OCI-LY7 (cell line): ENCODE measurements at regions not wholly inside any gene's neighbourhood (a gene's known extent, or its start where the extent isn't known, plus 50 kb on each side); places are given as distances from the start of the nearest gene placed in this dataset.

Experiments used
- BruUV-seq: library from RNA; stranded (reverse); fragments of 400-500 nt; replicated peaks from 2 replicates; lab custom pipeline; 2021; lab: Mats Ljungman, UMichigan
- CTCF ChIA-PET: fragments of 300-600 bp; sonication (Branson Sonifier 250); formaldehyde crosslinking; loops from one replicate; lab custom pipeline; 2022; ENCODE audit warnings: antibody characterized with exemption; ENCODE audit not compliant: unreplicated experiment; lab: Charles Lee
- POLR2A ChIA-PET: fragments of 300-600 bp; sonication (Branson Sonifier 250); formaldehyde crosslinking; loops from one replicate; lab custom pipeline; 2022; ENCODE audit warnings: antibody characterized with exemption; lab: Charles Lee
- DNase-seq: peaks from one replicate; pipeline ENCODE4 v3.0.0-alpha.2; 2015; ENCODE audit warnings: low spot score
- H2AFZ ChIP-seq: fragments of 200-600 bp; sonication (generic), shearing (Covaris generic); 2 replicates; pipeline ENCODE4 v1.6.1; 2014; ENCODE audit warnings: mild to moderate bottlenecking, antibody characterized with exemption, low read length, moderate library complexity
- H3K27ac ChIP-seq: fragments of 200-600 bp; sonication (generic); 2 replicates; pipeline ENCODE4 v1.5.1; 2014; ENCODE audit warnings: mixed run types, low read depth, mild to moderate bottlenecking, moderate library complexity, low read length, inconsistent platforms; ENCODE audit not compliant: poor library complexity, severe bottlenecking
- H3K36me3 ChIP-seq: fragments of 200-600 bp; sonication (generic); 2 replicates; pipeline ENCODE4 v1.6.1; 2014; ENCODE audit warnings: mild to moderate bottlenecking, antibody characterized with exemption, low read length, moderate library complexity, mixed read lengths; ENCODE audit not compliant: insufficient read depth
- H3K4me1 ChIP-seq: fragments of 200-600 bp; sonication (generic); 2 replicates; pipeline ENCODE4 v1.5.1; 2014; ENCODE audit warnings: mild to moderate bottlenecking, low read length; ENCODE audit not compliant: insufficient read depth, poor library complexity, severe bottlenecking
- H3K4me2 ChIP-seq: fragments of 200-600 bp; sonication (generic); 2 replicates; pipeline ENCODE4 v1.6.1; 2014; ENCODE audit warnings: mild to moderate bottlenecking, low read length
- H3K4me3 ChIP-seq: fragments of 200-600 bp; sonication (generic); 2 replicates; pipeline ENCODE4 v1.5.1; 2014; ENCODE audit warnings: mild to moderate bottlenecking, low read depth, low read length; ENCODE audit not compliant: poor library complexity, severe bottlenecking
- H3K79me2 ChIP-seq: fragments of 200-600 bp; sonication (generic); 2 replicates; pipeline ENCODE4 v1.6.1; 2016; ENCODE audit warnings: low read depth, mild to moderate bottlenecking, low read length, moderate library complexity, mixed read lengths; ENCODE audit not compliant: insufficient read depth
- H3K9me2 ChIP-seq: fragments of 200-600 bp; sonication (generic); 2 replicates; pipeline ENCODE4 v1.6.1; 2016; ENCODE audit warnings: mild to moderate bottlenecking, low read length, mixed read lengths; ENCODE audit not compliant: insufficient read depth
- H3K9me3 ChIP-seq: fragments of 200-600 bp; sonication (generic); 2 replicates; pipeline ENCODE4 v1.6.1; 2014; ENCODE audit warnings: mild to moderate bottlenecking, mixed run types, low read length, mixed read lengths
- H4K20me1 ChIP-seq: fragments of 200-600 bp; sonication (generic); 2 replicates; pipeline ENCODE4 v1.6.1; 2014; ENCODE audit warnings: mild to moderate bottlenecking, antibody characterized with exemption, low read length, moderate library complexity, mixed read lengths; ENCODE audit not compliant: insufficient read depth
- CTCF ChIP-seq: fragments of 200-600 bp; sonication (generic); conservative IDR thresholded peaks from 2 replicates; pipeline ENCODE4 v1.5.1; 2014; ENCODE audit warnings: mild to moderate bottlenecking, antibody characterized with exemption, low read length, moderate library complexity, mixed read lengths
- EZH2phosphoT487 ChIP-seq: fragments of 200-600 bp; sonication (generic); IDR thresholded peaks from 2 replicates; pipeline ENCODE4 v1.6.1; 2018; ENCODE audit warnings: low read depth, borderline replicate concordance, mild to moderate bottlenecking, mixed run types, antibody characterized with exemption, low read length, moderate library complexity, mixed read lengths
- intact Hi-C: fragments of 100-400 bp; cut with micrococcal nuclease; formaldehyde crosslinking; loops from one replicate; pipeline ENCODE4 v1.10.0; 2022; ENCODE audit not compliant: unreplicated experiment

GRCh38 chr3:105228696-105229095, 138.0 kb upstream of the ALCAM start:
- Histone ChIP-seq H3K27ac (no peak overlapping the region), H3K4me3 (no peak overlapping the region), H3K9me2 (no peaks in the 10 kb centered on the region; the same call in 1 of the 2 replicates), H3K4me1 (no peaks in the 10 kb centered on the region), H3K9me3 (no peaks in the 10 kb centered on the region), H2AFZ (no peak overlapping the region), H3K79me2 (no peaks in the 10 kb centered on the region), H3K36me3 (no peaks in the 10 kb centered on the region), H3K4me2 (no peak overlapping the region), H4K20me1 (no peaks in the 10 kb centered on the region)
- ChIA-PET CTCF (no interaction called here), POLR2A (interaction anchor here (0.9 kb wide), 1 partner anchor 8 kb away, joined by 3 read pairs; no protein-coding TSS in a partner anchor)
- no TSS peak for BruUV-seq
- DNase-seq, result no peak
- TF ChIP-seq CTCF, result no peak
- no peak for TF ChIP-seq EZH2phosphoT487
- intact Hi-C loops, result no loop called here

GRCh38 chr3:105232553-105232952, 134.2 kb upstream of the ALCAM start:
- no peaks in the 10 kb centered on the region for H3K4me1 ChIP-seq
- H3K79me2 ChIP-seq, result no peaks in the 10 kb centered on the region
- H3K36me3 ChIP-seq, result no peaks in the 10 kb centered on the region
- intact Hi-C loops, result no loop called here
- H3K9me2 ChIP-seq, result no peaks in the 10 kb centered on the region; the same call in 1 of the 2 replicates
- no peak overlapping the region for H2AFZ ChIP-seq
- no peaks in the 10 kb centered on the region for H3K9me3 ChIP-seq
- ChIA-PET CTCF (no interaction called here), POLR2A (no interaction called here)
- no TSS peak for BruUV-seq
- no peak overlapping the region for H3K4me3 ChIP-seq
- no peak overlapping the region for H3K27ac ChIP-seq
- no peak for DNase-seq
- no peaks in the 10 kb centered on the region for H4K20me1 ChIP-seq
- TF ChIP-seq CTCF (no peak), EZH2phosphoT487 (no peak)
- H3K4me2 ChIP-seq, result no peak overlapping the region

GRCh38 chr3:105233010-105233409, 133.7 kb upstream of the ALCAM start:
- Histone ChIP-seq H3K27ac (no peak overlapping the region), H3K4me1 (no peaks in the 10 kb centered on the region), H3K9me3 (no peaks in the 10 kb centered on the region), H4K20me1 (no peaks in the 10 kb centered on the region), H2AFZ (no peak overlapping the region), H3K36me3 (no peaks in the 10 kb centered on the region), H3K79me2 (no peaks in the 10 kb centered on the region), H3K9me2 (no peaks in the 10 kb centered on the region; the same call in 1 of the 2 replicates), H3K4me2 (no peak overlapping the region), H3K4me3 (no peak overlapping the region)
- no peak for TF ChIP-seq CTCF
- CTCF ChIA-PET, result no interaction called here
- intact Hi-C loops, result no loop called here
- POLR2A ChIA-PET, result interaction anchor here (0.7 kb wide), 1 partner anchor 13 kb away, joined by 3 read pairs; no protein-coding TSS in a partner anchor
- no TSS peak for BruUV-seq
- no peak for DNase-seq
